Thyroid gland (tissue), 4 donors: ENCODE measurements at regions not wholly inside any gene's neighbourhood (a gene's known extent, or its start where the extent isn't known, plus 50 kb on each side); places are given as distances from the start of the nearest gene placed in this dataset.

Experiments used
- CTCF ChIP-seq, 6 experiments: fragments of 200-600 bp in 3 of 6; fragments of 450-650 bp in 3 of 6; sonication (generic) in 3 of 6; IDR thresholded peaks; one replicate each; pipeline ENCODE4 v1.5.1; 2016 to 2019; ENCODE audit warnings: antibody characterized with exemption in 6 of 6, mild to moderate bottlenecking in 2 of 6, inconsistent platforms in 1 of 6, moderate library complexity in 1 of 6
- POLR2A ChIP-seq, 2 donors: fragments of 450-650 bp; IDR thresholded peaks; one replicate each; pipeline ENCODE4 v1.6.1; 2017; ENCODE audit warnings: antibody characterized with exemption in 2 of 2, mild to moderate bottlenecking in 2 of 2, moderate library complexity in 1 of 2

- TF ChIP-seq CTCF (IDR thresholded peaks at IDR 0.05) (no peak), POLR2A (IDR thresholded peaks at IDR 0.05) (no peak)
Measured at GRCh38 chr4:59825104-59825503, 1375.0 kb upstream of the ADGRL3 start.
